ENCODE measurements at regions not wholly inside any gene's neighbourhood (a gene's known extent, or its start where the extent isn't known, plus 50 kb on each side); places are given as distances from the start of the nearest gene placed in this dataset.

- TF ChIP-seq POLR2A (IDR thresholded peaks at IDR 0.05), result no peak
- TF ChIP-seq CTCF (IDR thresholded peaks at IDR 0.05), result no peak
These were observed 119.0 kb upstream of the ALKAL2 start for GRCh38 chr2:406876-407275.

All from body of pancreas (tissue), 4 donors.